SK-N-SH treated with all-trans-retinoic acid at 6 μM for 48 hours (cell line): ENCODE measurements at regions not wholly inside any gene's neighbourhood (a gene's known extent, or its start where the extent isn't known, plus 50 kb on each side); places are given as distances from the start of the nearest gene placed in this dataset.
"Not testable (repeated sequence)": the region's sequence is repeated elsewhere in the genome, so short reads cannot be mapped to it uniquely, and the experiment has no call there.

ENCODE experiments used
- ATAC-seq: fragments of 200-7000 bp; cut with Tn5 transposase; 3 replicates; pipeline ENCODE4 v1.9.1; 2020; ENCODE audit warnings: mild to moderate bottlenecking, moderate library complexity
- CSDC2 ChIP-seq: fragments of 250-450 bp; sonication (Bioruptor Pico); IDR thresholded peaks from 2 replicates; pipeline ENCODE4 v1.5.0; 2020; ENCODE audit warnings: mild to moderate bottlenecking, moderate library complexity
- CSRNP3 ChIP-seq: fragments of 250-450 bp; sonication (Bioruptor Pico); IDR thresholded peaks from 2 replicates; pipeline ENCODE4 v1.5.1; 2021; ENCODE audit warnings: mild to moderate bottlenecking, moderate library complexity
- ESRRG ChIP-seq: fragments of 250-450 bp; sonication (Bioruptor Pico); IDR thresholded peaks from 2 replicates; pipeline ENCODE4 v1.6.1; 2021; ENCODE audit warnings: mild to moderate bottlenecking
- GLIS3 ChIP-seq: fragments of 250-450 bp; sonication (Bioruptor Pico); IDR thresholded peaks from 2 replicates; pipeline ENCODE4 v1.5.0; 2020; ENCODE audit warnings: mild to moderate bottlenecking, moderate library complexity
- ISL1 ChIP-seq: fragments of 250-450 bp; sonication (Bioruptor Pico); IDR thresholded peaks from 2 replicates; pipeline ENCODE4 v2.1.2; 2022; ENCODE audit warnings: mild to moderate bottlenecking, moderate library complexity
- OSR1 ChIP-seq: fragments of 250-450 bp; sonication (Bioruptor Pico); IDR thresholded peaks from 2 replicates; pipeline ENCODE4 v1.8.0; 2022; ENCODE audit warnings: moderate library complexity, mild to moderate bottlenecking, inconsistent platforms
- PATZ1 ChIP-seq: fragments of 250-450 bp; sonication (Bioruptor Pico); IDR thresholded peaks from 2 replicates; pipeline ENCODE4 v1.8.0; 2020; ENCODE audit warnings: mild to moderate bottlenecking, moderate library complexity, borderline replicate concordance
- POU6F1 ChIP-seq: fragments of 250-450 bp; sonication (Bioruptor Pico); IDR thresholded peaks from 2 replicates; pipeline ENCODE4 v1.8.0; 2021; ENCODE audit warnings: low read depth, mild to moderate bottlenecking, moderate library complexity, borderline replicate concordance
- PPARA ChIP-seq: fragments of 250-450 bp; sonication (Bioruptor Pico); IDR thresholded peaks from 2 replicates; pipeline ENCODE4 v1.5.0; 2020; ENCODE audit warnings: mild to moderate bottlenecking, borderline replicate concordance
- RARB ChIP-seq: fragments of 250-450 bp; sonication (Bioruptor Pico); IDR thresholded peaks from 2 replicates; pipeline ENCODE4 v1.8.0; 2021; ENCODE audit warnings: mild to moderate bottlenecking, moderate library complexity
- SNAI2 ChIP-seq: fragments of 250-450 bp; sonication (Bioruptor Pico); IDR thresholded peaks from 2 replicates; pipeline ENCODE4 v1.5.0; 2020; ENCODE audit warnings: mild to moderate bottlenecking, moderate library complexity
- TCF4 ChIP-seq: fragments of 250-450 bp; sonication (Bioruptor Pico); IDR thresholded peaks from 2 replicates; pipeline ENCODE4 v1.8.0; 2021; ENCODE audit warnings: mild to moderate bottlenecking, moderate library complexity, borderline replicate concordance
- TOX ChIP-seq: fragments of 250-450 bp; sonication (Bioruptor Pico); IDR thresholded peaks from 2 replicates; pipeline ENCODE4 v1.8.0; 2021; ENCODE audit warnings: mild to moderate bottlenecking, moderate library complexity, borderline replicate concordance
- TSHZ2 ChIP-seq: fragments of 250-450 bp; sonication (Bioruptor Pico); IDR thresholded peaks from 2 replicates; pipeline ENCODE4 v1.5.0; 2020; ENCODE audit warnings: mild to moderate bottlenecking, moderate library complexity
- ZC3H10 ChIP-seq: fragments of 250-450 bp; sonication (Bioruptor Pico); IDR thresholded peaks from 2 replicates; pipeline ENCODE4 v1.5.1; 2021; ENCODE audit warnings: mild to moderate bottlenecking, moderate library complexity
- ZFP30 ChIP-seq: fragments of 450-650 bp; formaldehyde crosslinking; IDR thresholded peaks from 2 replicates; pipeline ENCODE4 v1.5.0; 2022; ENCODE audit warnings: mild to moderate bottlenecking, moderate library complexity
- ZNF565 ChIP-seq: fragments of 450-650 bp; formaldehyde crosslinking; conservative IDR thresholded peaks from 2 replicates; pipeline ENCODE4 v1.5.0; 2020; ENCODE audit warnings: low read depth, mild to moderate bottlenecking, moderate library complexity
- ZNF70 ChIP-seq: fragments of 450-650 bp; formaldehyde crosslinking; IDR thresholded peaks from 2 replicates; pipeline ENCODE4 v1.5.0; 2020; ENCODE audit warnings: mild to moderate bottlenecking, moderate library complexity
- ZNF8 ChIP-seq: fragments of 450-650 bp; formaldehyde crosslinking; IDR thresholded peaks from 2 replicates; pipeline ENCODE4 v1.5.0; 2020; ENCODE audit warnings: mild to moderate bottlenecking, moderate library complexity

- ATAC-seq = not testable (repeated sequence)
Observed at GRCh38 chr3:176326894-176327490, 870.3 kb downstream of the TBL1XR1 start.

GRCh38 chr3:176321532-176321931, 875.8 kb downstream of the TBL1XR1 start:
- not testable (repeated sequence) for ATAC-seq

GRCh38 chr3:176321099-176321498, 876.2 kb downstream of the TBL1XR1 start:
- TF ChIP-seq POU6F1 (CRISPR knock-in tag) (no peak), OSR1 (CRISPR knock-in tag) (no peak), PATZ1 (CRISPR knock-in tag) (no peak), ZNF565 (no peak), ISL1 (no peak), GLIS3 (CRISPR knock-in tag) (no peak), CSDC2 (CRISPR knock-in tag) (no peak), TSHZ2 (CRISPR knock-in tag) (no peak), RARB (no peak), TCF4 (no peak)
- no peak for ATAC-seq

GRCh38 chr3:176313426-176313825, 883.9 kb downstream of the TBL1XR1 start:
- TF ChIP-seq ISL1 = no peak
- no peak for TF ChIP-seq ZNF70 (CRISPR knock-in tag)
- no peak for TF ChIP-seq OSR1 (CRISPR knock-in tag)
- no peak for TF ChIP-seq SNAI2 (CRISPR knock-in tag)
- TF ChIP-seq TSHZ2 (CRISPR knock-in tag) = no peak
- TF ChIP-seq ZNF8 (CRISPR knock-in tag) = no peak
- no peak for TF ChIP-seq ZC3H10
- no peak for TF ChIP-seq PPARA (CRISPR knock-in tag)
- TF ChIP-seq CSRNP3 (CRISPR knock-in tag) = no peak
- no peak for TF ChIP-seq ZNF565
- TF ChIP-seq ZFP30 (CRISPR knock-in tag) = no peak
- no peak for TF ChIP-seq ESRRG (CRISPR knock-in tag)
- no peak for TF ChIP-seq TOX
- ATAC-seq = no peak
